IPS-NIHi7 (cell line): ENCODE measurements at regions not wholly inside any gene's neighbourhood (a gene's known extent, or its start where the extent isn't known, plus 50 kb on each side); places are given as distances from the start of the nearest gene placed in this dataset.
"Not testable (repeated sequence)": the region's sequence is repeated elsewhere in the genome, so short reads cannot be mapped to it uniquely, and the experiment has no call there.

ENCODE experiments used
- DNase-seq: peaks from one replicate; pipeline ENCODE4 v3.0.0; 2012; ENCODE audit warnings: mixed read lengths; ENCODE audit errors: extremely low spot score

- DNase-seq, result no peak
These were observed 398.9 kb downstream of the ACTL7B start for GRCh38 chr9:108456903-108457302.

GRCh38 chr9:108445431-108446071 is 410.2 kb downstream of the ACTL7B start:
- no peak for DNase-seq

GRCh38 chr9:108444400-108445358 is 411.1 kb downstream of the ACTL7B start:
- no peak for DNase-seq

- DNase-seq, result no peak
These were observed 412.0 kb downstream of the ACTL7B start for GRCh38 chr9:108443741-108444140.

GRCh38 chr9:108443019-108443633 is 412.7 kb downstream of the ACTL7B start:
- DNase-seq, result no peak

GRCh38 chr9:108442627-108443018 is 413.2 kb downstream of the ACTL7B start:
- no peak for DNase-seq

- no peak for DNase-seq
These were observed 414.1 kb downstream of the ACTL7B start for GRCh38 chr9:108441726-108442125.

- no peak for DNase-seq
These were observed 414.5 kb downstream of the ACTL7B start for GRCh38 chr9:108441251-108441650.

GRCh38 chr9:108439947-108440346 is 415.8 kb downstream of the ACTL7B start:
- no peak for DNase-seq

- DNase-seq, result no peak
These were observed 418.1 kb downstream of the ACTL7B start for GRCh38 chr9:108437656-108438055.

GRCh38 chr9:108436448-108436847 is 419.3 kb downstream of the ACTL7B start:
- no peak for DNase-seq

GRCh38 chr9:108434502-108434901 is 421.3 kb downstream of the ACTL7B start:
- DNase-seq, result no peak

GRCh38 chr9:108434036-108434435 is 421.8 kb downstream of the ACTL7B start:
- DNase-seq, result no peak

- DNase-seq, result no peak
These were observed 425.1 kb downstream of the ACTL7B start for GRCh38 chr9:108430655-108431054.

- no peak for DNase-seq
These were observed 428.0 kb downstream of the ACTL7B start for GRCh38 chr9:108427751-108428150.

- DNase-seq, result not testable (repeated sequence)
These were observed 429.3 kb downstream of the ACTL7B start for GRCh38 chr9:108426421-108426940.

- DNase-seq, result no peak
These were observed 432.4 kb downstream of the ACTL7B start for GRCh38 chr9:108423433-108423832.

- DNase-seq, result no peak
These were observed 436.4 kb downstream of the ACTL7B start for GRCh38 chr9:108419379-108419778.

GRCh38 chr9:108417726-108418125 is 438.1 kb downstream of the ACTL7B start:
- DNase-seq, result no peak

- DNase-seq, result no peak
These were observed 438.5 kb downstream of the ACTL7B start for GRCh38 chr9:108417312-108417711.

GRCh38 chr9:108416324-108416723 is 439.5 kb downstream of the ACTL7B start:
- DNase-seq, result no peak

GRCh38 chr9:108413809-108414208 is 442.0 kb downstream of the ACTL7B start:
- no peak for DNase-seq
